Activated T-cell treated with anti-CD3 and anti-CD28 coated beads, Interleukin-2, amount 50 U/mL, for 48 hours (primary cell): ENCODE measurements at regions not wholly inside any gene's neighbourhood (a gene's known extent, or its start where the extent isn't known, plus 50 kb on each side); places are given as distances from the start of the nearest gene placed in this dataset.
A peak's percentile ranks its signal among the peaks of the same experiment; 100 is the strongest.

Experiments used
- DNase-seq, 2 experiments: peaks; one replicate each; pipeline ENCODE4 v3.0.0-alpha.2; 2020

DNA sequence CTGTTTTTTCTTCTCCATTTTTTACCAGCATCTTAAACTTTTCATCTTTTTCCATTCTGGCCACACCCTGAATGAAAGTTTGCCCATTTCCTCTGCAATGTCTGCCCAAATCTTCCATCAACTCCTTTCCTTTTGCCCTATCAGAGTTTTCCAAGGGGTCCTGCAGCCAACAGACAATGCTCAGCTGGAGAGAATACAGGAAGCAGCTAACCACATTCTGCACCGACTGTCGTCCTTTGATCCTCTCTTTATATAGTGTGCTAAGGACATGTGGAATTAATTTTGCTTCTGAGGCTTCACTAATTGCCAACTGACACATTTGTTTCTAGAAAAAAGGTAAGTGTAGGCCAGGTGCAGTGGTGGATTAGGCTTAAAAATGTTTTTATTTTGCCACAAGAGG lies 50.5 kb upstream of the DLX2 start:
- no peak for DNase-seq

DNA sequence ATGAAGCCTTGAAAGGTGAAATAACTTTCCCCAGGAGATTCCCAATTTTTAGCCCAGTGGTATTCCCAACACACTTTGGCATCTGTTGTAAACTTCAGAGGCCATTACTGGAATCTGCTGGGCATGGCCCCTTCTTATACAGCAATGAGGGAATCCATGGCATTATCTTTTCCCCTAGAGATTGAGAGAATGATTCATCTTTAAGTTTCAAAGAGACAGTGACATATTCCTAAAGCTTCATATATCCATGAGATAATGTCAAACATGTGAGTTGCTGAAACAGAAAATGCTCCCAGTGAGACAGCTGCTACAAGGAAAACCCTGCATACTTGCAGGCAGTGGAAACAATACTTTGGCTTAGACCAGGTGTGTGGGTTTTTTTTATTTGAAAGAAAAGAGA lies 51.1 kb upstream of the DLX2 start:
- no peak for DNase-seq

DNA sequence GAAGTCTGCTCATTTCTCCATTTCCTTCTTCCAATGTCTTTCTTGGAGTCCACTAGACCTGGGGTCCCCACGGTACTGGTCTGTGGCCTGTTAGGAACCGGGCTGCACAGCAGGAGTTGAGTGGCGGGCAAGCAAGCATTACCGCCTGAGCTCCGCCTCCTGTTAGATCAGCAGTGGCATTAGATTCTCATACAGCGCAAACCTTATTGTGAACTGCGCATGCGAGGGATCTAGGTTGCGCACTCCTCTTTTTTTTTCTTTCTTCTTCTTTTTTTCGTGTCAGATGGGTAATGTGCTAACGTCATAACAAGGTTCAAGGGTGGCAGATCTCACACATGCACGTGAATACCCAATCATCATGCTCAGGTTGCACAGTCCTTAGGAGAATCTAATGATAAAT lies 53.1 kb upstream of the DLX2 start:
- DNase-seq = no peak

DNA sequence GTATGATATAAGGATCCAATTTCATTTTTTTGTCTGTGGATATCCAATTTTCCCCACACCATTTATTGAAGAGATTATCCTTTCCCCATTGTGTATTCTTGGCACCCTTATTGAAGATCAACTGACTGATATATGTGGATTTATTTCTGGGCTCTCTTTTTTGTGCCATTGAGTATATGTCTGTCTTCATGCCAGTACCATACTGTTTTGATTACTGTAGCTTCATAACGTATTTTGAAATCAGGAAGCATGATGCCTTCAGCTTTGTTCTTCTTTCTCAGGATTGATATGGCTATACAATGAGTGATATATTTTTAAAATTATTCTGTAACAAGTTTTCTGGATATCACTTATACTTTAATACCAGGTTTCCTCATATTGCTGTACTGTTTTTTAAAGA lies 58.1 kb upstream of the DLX2 start:
- no peak for DNase-seq

DNA sequence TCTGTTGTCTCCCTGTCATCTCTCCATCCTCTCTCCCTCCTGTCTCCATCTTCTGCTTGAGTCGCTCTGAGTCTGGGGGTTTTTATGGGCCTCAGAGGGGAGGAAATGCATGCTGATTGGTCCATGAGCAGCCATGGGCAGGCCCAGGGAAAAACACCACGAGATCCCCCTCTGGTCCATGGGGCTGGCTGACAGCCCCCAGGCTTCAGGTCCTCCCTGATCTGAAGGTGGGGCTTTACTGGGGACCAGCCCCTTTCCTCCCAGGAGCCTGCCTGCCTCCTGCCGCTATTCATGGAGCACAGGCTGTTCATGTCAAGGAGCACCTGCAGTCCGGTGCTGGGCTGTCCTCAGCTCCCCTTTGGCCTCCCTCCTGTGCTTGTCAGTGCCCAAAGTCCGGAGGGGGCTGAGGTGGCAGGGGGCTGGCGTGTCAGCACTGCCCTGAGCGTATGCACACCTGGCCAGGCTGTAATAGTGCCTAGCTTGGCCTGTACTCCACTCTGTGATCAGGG lies 59.6 kb upstream of the DLX2 start:
- no peak for DNase-seq

DNA sequence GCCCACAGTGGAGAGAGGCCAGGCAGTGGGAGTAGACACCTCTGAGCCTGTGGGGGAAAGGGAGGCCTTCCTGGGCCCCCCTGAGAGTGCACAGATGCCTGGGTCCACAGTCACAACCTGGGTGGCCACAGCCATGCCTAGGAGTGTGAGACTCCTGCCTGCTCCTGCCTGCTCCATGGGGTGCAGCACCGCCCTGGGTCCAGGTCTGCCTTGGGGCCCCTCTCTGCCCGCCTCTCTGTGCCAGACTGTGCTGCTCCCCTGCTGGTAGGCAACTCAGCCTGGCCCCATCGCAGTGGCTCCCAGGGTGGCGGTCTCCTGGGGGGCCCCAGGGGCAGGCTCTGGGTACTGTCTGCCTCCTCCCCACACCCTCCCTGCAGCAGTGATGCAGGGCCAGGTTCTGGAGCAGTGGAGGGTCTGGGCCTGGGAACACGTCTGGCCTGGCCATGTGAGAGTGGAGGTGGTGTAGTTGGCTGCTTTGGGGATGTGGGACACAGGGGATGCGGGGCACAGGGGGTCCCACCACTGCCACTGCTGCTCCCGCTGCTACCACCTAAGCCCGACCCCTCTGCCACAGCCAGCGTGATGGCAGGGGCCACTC lies 60.1 kb upstream of the DLX2 start:
- no peak for DNase-seq

DNA sequence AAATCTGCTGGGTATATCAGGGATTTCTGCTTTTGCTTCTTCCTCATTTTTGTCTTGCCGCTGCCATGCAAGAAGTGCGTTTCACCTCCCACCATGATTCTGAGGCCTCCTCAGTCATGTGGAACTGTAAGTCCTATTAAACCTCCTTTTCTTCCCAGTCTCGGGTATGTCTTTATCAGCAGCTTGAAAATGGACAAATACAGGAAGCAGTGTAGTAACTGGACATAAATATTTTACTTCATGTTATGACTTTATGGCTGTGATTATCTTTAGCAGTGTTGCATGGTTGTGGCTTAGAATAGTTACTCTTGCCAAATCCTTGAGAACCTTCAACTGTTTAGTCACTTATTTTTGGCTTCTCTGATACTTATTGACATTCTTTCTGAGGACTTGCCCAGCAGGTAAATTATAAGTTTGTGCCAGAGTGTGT lies 66.2 kb upstream of the DLX2 start:
- no peak for DNase-seq

DNA sequence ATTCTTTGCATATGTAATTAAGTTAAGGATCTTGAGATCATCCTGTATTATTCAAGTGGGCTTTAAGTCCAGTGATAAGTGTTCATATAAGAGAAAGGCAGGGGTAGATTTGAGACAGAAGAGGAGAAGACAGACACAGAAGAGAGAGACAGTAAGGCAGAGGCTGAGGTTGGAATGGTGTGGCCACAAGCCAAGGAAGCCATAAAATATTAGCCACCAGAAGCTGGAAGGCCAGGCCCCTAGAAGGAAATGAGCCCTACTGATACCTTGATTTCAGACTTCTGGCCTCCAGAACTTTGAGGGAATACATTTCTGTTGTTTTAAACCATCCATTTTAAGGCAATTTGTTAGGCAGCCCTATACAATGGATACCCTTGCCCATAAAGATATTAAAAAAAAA lies 66.9 kb upstream of the DLX2 start:
- DNase-seq = no peak

DNA sequence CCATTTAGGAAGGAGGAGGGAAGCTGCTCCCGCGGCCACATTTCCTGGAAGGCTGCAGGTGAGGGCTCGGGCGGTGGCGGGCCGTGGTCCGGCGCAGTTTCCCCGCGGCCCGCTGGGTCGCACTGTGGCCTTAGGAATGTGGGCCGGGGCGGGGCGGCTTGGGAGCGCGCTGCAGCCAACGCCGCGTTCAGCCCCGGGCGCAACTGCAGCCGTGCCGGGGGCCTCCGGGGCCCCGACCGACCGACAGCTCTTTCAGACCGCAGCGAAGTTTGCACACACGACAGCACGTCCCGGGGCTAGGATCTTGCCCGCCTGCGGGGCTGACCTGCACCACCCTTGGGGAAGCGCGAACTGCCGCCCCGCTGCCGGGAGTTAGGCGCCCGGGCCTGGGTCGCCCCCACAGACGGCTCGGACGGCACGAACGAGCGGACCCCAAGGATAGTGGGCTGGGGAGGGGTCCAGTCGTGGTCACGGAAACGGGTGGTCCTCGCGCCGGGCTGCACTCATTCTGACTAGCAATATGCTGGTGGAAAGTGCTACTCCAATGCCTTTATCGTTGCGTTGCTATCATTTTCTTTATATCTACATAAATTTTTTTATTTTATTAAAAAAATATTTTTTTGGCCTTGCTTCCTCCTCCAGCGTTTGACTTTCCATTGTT lies 69.9 kb upstream of the DLX2 start:
- peak; percentile 72 to 79 for DNase-seq

DNA sequence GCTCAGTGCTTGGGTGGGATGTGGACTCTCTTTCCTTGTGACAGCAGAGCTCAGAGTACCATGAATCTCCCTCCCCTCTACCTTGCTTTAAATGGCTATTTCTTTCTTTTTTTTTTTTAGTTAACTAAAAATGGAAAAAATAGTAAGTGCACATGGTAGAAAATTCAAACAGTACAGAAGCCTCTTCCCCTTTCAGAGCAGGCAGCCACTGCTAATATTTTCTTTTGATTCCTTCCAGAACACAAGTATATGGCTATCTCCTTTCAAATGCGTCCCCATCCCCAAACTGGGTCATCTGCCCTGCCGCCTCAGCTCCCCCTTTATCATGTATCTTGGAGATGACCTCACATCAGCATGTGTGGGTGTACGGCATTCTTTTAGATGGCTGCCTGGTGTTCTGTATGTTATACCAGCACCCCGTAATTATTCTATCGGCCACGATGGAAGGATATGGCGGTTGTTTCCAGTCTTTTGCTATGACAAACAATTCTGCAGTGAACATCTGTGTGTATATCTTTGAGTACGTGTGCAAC lies 70.5 kb upstream of the DLX2 start:
- no peak for DNase-seq

DNA sequence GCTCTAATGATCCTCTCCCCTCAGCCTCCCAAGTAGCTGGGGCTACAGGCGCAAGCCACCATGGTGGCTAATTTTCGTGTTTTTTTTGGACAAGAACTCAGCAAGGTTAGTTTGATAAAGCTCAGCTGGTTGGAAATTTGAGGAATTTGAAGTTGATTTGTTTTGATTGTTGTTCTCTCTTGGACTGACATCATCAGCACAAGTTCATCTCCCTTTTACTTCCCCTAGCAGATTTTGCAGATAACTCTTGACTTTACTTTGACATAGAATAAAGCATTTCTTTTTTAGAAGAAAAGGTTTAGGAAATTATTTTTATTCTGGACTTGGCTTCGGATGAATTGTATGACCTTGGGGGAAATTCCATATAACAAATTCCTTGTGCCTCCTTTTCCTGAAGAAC lies 74.9 kb upstream of the DLX2 start:
- no peak for DNase-seq

DNA sequence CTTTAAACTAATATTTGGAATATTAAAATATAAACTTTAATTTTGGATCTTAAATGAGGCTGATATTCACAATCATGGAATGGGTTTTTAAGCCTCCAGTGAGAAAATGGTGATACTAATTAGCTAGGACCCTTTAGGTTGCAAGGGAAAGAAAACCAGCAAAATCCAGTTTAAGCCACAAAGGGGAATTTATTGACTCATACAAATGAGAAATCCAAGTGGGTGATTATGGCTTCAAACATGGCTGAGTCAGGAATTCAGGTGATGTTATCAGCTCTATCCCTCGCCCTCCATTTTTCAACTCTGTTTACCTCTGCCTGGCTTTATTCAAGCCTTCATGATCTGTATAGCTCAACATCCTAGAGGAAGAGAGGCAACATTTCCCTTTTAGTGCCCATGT lies 75.3 kb upstream of the DLX2 start:
- no peak for DNase-seq

DNA sequence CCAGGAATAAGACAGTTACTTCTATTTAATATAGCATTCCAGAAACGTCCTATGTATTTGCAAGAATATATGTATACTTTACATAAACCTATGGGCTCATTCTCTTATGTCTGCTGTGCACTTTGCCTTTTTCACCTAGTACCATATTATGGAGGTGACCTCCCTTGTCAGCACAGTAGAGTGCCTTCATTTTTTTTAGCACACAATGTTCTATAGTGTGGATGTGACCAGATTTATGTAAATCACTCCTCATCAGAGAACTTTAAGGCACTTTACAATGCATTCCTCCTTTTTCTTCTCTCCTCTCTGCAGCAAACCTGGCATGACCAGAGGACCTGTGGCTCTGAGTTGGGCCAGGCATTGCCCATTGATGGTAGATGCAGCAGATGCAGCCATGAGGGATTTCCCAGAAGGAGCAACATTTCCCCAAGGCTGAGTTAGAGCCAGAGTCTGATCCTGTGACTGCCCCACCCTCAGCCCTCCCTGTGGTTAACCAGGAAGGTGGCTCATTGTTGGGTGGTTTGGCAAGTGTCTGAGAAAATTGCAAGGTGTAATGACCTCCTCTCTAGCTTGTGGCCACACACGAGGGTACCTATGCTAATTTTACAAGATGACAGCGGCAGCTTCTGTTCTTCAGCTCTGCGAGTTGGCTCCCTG lies 76.5 kb upstream of the DLX2 start:
- DNase-seq = peak; percentile 41 to 45

DNA sequence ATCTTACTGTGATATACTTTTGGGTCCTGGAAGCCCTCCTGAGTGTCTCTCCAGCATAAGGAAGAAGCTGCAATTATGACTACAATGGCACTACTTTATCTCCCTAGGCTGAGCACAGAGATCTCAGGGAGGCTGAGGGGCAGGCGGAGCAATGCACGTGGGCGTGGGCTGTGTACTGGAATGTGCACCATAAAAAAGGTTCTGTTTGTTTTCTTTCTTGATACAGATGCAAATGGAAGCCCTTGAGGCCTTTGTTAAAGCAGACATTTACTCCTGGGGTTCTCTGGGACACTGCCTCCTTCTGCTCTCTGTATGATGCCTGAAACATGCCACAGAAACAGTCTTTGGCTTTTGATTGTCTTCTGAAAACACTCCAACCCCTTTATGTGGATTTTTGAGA lies 79.1 kb upstream of the DLX2 start:
- no peak for DNase-seq

DNA sequence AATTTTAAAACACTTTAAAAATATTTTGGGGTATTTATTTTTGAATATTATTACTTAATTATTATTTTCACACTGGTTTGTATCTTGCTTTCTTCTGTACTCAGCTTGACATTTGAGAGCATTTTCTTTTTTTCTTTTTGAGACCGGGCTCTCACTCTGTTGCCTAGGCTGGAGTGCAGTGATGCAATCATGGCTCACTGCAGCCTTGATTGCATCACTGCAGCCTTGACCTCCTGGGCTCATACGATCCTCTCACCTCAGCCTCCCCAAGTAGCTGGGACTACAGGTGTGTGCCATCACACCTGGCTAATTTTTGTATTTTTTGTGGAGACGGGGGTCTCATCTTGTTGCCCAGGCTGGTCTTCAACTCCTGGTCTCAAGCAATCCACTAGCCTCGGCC lies 79.9 kb upstream of the DLX2 start:
- DNase-seq = no peak

DNA sequence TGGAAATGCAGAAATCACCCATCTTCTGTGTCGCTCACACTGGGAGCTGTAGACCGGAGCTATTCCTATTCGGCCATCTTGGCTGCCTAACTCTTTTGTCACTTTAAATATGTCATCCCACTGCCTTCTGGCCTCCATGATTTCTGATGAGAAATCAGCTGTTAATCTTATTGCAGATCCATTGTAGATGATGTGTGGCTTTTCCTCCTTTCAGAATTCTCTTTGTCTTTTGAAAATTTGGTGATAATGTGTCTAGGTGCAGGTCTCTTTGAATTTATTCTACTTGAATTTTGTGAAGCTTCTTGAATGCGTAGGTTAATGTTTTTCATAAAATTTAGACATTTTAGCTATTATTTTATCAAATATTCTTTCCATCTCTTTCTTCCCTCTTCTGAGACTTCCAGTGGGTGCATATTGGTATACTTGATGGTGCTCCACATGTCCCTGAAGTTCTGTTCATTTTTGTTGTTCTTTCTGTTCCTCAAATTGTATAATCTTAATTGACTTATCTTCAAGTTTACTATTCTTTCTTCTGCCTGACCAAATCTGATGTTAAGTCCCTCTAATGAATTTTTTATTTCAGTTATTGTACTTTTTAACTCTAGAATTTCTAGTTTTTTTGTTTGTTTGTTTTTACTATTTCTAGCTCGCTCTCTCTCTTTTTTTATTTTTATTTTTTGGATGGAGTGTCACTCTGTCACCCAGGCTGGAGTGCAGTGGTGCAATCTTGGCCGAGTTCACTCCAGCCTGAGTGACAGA lies 90.8 kb upstream of the DLX2 start:
- no peak for DNase-seq

DNA sequence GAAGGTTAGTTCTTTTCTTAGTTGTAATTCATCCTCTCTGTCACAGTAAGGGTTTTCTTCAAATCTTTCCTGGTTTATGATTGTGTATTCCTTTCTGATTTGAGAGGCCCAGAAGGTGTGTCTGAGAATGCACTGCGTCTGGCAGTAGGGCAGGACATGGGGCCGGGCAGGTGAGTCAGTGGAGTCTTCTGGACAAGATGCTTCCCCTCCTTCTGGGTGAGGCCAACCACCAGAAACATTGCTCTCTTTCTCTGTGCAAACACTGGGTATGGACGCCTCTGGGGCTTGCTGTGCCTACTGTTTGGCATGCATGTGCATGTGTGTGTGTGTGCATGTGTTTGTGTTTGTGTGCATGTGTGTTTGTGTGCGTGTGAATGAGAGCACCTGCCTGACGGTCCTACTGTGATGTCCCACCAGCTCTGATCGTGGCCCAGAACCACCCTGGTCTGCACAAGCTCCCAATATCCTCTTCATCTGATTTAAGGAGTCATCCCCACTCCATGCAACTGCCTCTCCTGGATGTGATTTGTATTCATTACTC lies 93.2 kb upstream of the DLX2 start:
- no peak for DNase-seq

DNA sequence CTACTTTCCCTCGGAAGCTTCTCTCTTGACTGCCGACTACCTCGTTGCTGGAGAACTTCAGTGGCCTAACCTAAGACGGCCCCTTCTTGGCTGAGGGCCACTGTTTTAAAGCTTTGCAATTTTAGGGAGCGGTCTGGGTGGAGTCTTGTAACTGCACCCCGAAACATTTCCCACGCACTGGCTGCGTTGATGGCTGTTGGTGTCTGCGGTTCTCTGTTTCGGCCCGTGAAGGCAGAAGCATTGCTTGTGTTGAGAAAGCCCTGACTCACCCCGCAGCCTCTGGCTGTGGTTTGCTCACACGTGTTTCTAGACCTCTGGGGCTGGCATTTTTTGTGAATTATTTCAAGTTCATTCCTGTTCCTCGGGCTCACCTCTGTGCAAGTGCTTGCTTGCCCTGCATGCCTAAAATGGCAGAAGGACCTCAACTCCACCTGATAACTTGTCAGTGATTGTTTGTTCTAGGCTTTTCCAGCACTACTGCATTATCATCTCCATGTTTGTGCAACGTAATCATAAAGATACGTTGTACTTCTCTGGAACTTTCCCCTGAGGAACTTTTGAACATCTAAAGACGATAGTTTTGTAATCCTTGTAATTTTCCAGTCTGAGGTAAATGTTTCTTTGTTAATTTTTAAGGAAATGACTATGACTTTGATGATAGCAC lies 94.2 kb upstream of the DLX2 start:
- DNase-seq = peak; percentile 71 to 78

DNA sequence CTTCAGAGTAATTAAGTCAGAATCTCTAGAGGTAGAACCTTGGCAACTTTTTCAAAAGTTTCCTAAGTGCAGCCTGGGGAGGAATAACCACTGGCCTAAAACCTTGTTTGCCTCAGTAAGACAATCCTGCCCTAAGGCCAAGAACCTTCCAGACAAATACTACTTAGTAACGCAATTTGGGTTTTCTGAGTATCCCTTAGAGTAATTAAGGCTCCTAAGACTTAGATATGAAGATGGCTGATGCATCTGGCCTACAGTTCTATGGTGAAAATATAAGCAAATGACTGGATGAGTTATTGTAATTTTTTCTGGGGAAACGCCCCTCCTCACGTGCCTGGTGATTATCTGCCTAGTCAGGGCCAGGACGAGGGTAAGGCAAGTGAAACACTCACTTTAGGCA lies 95.7 kb upstream of the DLX2 start:
- no peak for DNase-seq

DNA sequence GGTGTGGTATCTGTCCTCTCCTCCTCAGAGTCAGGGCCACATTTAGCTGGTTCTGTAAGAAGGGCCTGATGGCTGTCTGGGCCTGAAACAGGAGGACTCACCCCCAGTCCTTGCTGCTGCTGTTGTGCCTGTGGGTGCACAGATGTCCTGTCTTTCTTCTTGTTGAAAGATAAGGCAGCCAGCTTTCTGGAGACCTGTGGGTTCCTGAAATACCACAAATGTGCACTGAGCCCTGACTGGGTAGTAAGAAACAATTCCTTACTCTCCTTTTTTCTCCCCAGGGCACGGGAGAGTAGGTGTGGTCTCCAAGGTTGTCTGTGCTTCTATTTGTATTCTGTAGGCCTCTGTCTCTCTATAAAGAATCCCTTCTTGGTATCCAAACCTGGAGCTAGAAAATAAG lies 96.2 kb upstream of the DLX2 start:
- DNase-seq = no peak

DNA sequence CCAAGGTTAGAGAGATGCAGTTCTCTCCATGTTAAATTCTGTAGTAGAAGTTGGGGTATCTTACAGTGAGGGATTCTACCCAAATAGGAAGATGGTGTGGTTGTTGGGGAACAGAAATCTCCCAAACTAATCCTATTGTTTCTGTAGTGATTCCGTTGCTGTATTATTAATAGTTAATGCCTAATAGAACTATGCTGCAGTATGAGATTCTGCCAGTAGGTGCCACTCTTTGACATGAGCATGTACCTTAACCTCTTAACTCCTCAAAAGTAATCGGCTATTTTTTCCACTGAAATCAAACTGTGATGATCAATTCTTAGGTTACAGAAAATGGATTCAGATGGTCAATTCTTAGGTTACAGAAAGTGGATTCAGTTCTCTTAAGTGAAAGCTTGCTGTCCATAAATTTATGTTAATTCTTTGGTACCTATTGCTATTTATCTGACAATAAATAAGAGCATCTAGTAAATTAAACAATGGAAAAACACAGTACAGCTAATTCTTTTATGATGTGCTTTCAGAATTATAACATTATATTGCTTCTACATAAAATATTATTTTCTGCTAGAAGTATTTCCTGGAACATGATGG lies 97.9 kb upstream of the DLX2 start:
- DNase-seq = peak in 1 of 2 experiments; percentile 27

DNA sequence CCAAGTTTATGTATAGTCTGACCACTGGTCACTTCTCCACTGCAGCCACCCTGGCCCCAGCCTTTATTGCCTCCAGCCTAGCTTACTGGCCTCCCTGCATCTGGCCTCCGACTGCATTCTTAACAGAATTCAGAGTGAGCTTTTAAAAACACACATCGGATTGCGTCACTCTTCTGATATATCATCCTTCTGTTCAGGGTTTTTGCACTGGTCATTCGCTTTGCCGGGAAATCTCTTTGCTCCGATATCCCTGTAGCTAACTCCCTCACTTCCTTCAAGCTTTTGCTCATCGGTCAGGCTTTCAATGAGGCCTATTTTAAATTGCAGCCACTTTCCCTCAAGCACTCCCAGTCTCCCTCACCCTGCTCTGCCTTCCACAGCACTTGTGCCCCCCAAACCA lies 101.6 kb upstream of the DLX2 start:
- DNase-seq = no peak
